Colon (tissue), 2 donors: ENCODE measurements at regions not wholly inside any gene's neighbourhood (a gene's known extent, or its start where the extent isn't known, plus 50 kb on each side); places are given as distances from the start of the nearest gene placed in this dataset.
A peak's percentile ranks its signal among the peaks of the same experiment; 100 is the strongest.
"Not testable (repeated sequence)": the region's sequence is repeated elsewhere in the genome, so short reads cannot be mapped to it uniquely, and the experiment has no call there.

Source experiments
- FAIRE-seq: peaks from 2 replicates; lab custom pipeline; 2012; peaks lifted over from hg19 to GRCh38; lab: Jason Lieb, UNC
- donor health status: control.
- donor health status: control.

DNA sequence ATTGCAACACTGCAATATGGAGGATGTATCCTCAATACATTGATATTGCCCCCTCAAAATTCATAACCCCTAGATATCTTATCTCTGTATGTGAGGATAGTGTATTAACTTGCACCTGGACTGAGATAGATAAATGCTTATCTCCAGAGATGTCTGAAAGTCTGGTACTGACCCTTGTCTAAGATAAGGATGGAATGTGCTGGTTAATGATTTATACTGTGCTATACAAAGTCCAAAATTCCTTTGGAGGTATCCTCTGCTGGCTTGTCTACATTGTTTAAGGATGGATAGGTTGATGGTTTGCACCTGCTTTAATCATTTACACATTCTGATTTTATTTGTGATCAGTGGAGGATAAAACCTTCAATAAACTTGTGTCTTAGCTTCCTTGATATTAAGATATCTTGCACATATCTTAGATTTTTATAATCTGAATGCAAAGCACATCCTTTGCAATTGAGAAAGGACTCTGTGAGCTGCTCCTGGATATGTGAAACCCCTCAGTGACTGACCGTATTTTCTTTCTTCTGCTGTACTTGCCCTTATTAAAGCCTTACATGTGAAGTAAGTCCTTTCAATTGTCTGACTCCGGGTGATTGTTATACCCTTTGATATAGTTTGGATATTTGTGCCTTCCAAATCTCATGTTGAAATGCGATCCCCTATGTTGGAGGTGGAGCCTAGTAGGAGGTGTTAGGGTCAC is 430.3 kb upstream of the MAOA start:
- FAIRE-seq, result peak; percentile 57

- FAIRE-seq, result no peak
Measured at GRCh38 chrX:43238461-43238945, 417.6 kb upstream of the MAOA start.

GRCh38 chrX:43239356-43239755 is 416.7 kb upstream of the MAOA start:
- FAIRE-seq, result no peak

DNA sequence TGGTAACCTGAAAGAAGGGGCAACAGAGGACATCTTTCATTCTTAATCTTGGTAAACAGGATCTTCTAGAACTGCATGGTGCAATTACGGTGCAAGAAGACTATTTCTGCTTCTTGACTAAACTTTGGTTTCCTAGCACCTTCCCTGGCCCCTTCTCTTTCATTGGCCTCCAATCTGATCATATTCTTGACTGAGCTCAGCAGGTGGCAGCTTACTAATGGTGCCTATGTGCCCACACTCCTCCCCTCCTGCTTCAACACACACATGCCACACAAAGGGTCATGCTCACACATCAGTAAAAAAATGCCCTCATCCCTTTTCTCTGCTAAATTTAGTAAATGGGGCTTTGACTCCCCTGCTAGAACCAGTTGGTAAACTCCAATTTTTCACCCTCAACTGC is 400.5 kb upstream of the MAOA start:
- no peak for FAIRE-seq

DNA sequence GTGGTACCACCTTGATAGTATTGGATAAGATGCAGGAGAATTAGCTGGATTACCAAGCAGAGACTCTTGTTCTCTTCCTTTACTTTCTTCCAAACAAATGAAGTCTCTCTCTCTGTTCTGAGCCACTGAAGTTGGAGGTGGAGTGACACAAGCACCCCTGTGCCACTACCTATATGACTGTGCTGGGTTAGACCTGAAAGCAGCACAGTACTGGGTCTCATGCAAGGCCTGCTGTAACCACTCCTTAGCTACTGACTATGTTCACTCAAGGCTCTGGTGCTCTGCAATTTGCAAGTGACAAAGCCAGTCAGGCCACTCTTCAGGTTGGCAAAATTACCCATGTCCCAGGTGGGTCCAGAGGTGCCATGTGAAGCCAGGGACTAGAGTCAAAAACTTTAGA is 389.6 kb upstream of the MAOA start:
- FAIRE-seq, result no peak

DNA sequence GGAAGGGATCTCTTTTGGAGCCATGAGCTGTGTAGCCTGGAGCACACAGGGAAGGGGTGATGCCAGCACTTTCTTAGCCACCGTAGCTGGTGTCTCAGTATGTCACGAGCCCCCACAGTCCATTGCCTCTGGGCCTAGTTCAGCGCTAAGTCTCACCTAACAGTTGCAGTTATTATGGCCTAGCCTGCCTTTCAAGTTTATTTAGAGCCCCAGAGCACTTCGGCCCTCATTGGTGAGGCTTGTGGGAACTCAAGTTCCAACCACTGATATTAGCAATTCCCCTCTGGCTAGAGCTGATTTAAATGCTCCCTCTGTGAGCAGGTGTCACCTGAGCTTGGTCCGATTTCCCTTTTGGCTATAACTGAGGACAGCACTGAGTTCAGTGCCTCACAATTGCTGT is 388.4 kb upstream of the MAOA start:
- no peak for FAIRE-seq

- FAIRE-seq, result no peak
Measured at GRCh38 chrX:43269201-43269600, 386.9 kb upstream of the MAOA start.

- no peak for FAIRE-seq
Measured at GRCh38 chrX:43277879-43278278, 378.2 kb upstream of the MAOA start.

DNA sequence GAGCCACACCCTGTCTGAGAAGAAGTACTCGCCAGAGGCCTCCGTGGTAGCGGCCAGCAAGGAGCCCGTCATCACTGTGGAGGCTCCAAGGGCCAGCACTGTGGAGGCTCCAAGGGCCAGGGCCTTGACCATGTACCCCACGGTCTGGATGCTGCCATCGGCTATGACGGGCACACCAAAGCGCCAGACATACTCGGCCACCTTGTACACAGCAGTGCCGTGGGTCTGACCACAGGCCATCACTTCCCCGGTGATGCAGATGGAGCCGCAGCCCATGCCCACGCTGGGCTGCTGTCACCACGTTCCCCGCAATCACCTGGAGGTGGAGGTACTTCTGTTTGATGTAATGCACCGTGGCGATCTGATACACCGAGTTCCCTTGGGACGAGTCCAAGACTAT is 377.7 kb upstream of the MAOA start:
- no peak for FAIRE-seq

- no peak for FAIRE-seq
Measured at GRCh38 chrX:43279341-43279808, 376.7 kb upstream of the MAOA start.

DNA sequence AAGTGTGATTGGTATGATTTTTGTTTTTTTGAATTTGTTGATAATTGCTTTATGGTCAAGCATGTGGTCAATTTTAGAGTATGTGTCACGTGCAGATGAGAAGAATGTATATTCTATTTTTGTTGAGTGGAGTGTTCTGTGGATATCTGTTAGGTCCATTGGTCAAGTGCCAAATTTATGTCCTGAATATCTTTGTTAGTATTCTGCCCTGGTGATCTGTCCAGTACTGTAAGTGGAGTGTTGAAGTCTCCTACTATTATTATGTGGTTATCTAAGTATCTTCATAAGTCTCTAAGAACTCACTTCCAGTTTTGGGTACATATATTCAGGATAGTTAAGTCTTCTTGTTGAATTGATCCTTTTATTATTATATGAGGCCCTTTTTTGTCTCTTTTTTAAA is 372.9 kb upstream of the MAOA start:
- FAIRE-seq, result no peak

- not testable (repeated sequence) for FAIRE-seq
Measured at GRCh38 chrX:43311625-43312024, 344.5 kb upstream of the MAOA start.

GRCh38 chrX:43313035-43313434 is 343.1 kb upstream of the MAOA start:
- peak; percentile 97 for FAIRE-seq

DNA sequence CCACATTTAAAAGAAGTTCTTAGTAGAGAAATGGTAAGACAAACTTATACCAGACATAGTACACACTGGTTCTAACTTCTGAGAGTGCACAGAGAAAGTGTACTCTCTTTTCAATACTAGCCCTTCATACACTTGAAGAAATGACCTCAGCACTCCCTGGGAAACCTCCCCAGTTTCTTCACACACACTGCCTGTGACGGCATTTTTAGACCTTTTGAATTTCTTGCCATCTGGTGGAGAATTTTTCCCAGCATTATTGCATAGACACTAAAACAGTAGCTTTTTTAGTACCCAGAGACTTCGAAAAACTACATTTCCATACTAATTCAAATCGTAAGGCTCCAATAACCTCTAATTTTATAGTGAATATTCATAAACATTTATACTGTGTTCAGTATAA is 341.6 kb upstream of the MAOA start:
- FAIRE-seq, result peak; percentile 55

- peak; percentile 31 for FAIRE-seq
Measured at GRCh38 chrX:43315622-43316021, 340.5 kb upstream of the MAOA start.

DNA sequence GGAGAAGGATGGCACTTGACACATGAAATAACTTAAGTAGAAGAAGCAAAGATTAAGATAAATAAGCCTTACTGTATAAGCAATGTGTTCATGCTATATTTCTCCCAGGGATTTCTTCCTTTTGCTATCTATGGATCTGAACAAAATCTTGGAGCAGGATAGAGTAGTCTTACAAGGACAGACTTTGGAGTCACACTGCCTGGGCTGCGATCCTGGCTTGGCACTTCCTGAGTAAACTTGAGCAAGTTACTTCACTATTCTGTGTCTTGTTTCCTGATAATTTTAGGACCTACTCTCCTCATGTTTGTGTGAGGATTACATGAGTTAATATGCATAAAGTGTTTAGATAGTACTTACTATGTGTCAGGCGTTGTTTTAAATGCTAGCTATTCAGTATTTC is 340.0 kb upstream of the MAOA start:
- FAIRE-seq, result no peak

DNA sequence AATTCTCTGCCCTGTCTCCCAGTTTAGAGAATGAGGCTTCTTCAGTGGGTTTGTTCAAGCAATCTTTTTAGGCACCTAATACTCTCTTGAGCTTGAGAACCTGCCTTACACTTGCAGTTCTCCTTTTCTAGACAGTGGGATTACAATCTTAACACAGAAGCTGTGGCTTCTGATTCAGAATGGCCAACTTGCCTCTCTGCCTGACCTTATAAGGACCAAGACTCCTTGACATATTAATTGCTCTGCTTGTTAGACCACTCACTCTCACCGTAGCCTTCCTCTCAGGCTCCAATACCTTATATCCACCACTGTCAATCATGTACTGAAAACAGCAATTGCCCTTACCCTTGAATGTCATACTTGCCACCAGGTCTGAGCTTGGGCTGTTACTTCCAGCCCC is 338.7 kb upstream of the MAOA start:
- FAIRE-seq, result no peak

GRCh38 chrX:43328358-43328946 is 327.6 kb upstream of the MAOA start:
- FAIRE-seq, result no peak

- FAIRE-seq, result peak; percentile 31
Measured at GRCh38 chrX:43333543-43333942, 322.6 kb upstream of the MAOA start.

GRCh38 chrX:43345166-43345565 is 310.9 kb upstream of the MAOA start:
- FAIRE-seq, result no peak

- no peak for FAIRE-seq
Measured at GRCh38 chrX:43349363-43349762, 306.7 kb upstream of the MAOA start.

DNA sequence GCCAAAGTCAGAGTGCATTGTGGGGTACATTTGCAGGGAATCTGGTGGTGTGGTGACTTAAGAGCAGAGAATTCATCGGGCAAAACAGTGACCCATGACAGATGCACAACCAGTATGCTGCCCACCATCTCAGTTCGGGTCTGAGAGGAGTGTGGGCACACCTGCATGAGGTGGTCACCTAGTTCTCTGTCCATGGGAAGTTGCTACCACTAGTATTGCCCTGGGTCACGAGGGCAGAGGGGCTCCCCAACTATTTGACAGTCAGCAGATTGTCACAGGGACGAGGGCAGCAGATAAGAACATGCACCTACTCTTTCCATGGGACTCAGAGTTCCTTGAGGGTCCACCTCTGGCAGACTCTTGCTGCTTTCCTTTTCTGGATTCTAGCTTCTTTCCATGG is 305.2 kb upstream of the MAOA start:
- no peak for FAIRE-seq

DNA sequence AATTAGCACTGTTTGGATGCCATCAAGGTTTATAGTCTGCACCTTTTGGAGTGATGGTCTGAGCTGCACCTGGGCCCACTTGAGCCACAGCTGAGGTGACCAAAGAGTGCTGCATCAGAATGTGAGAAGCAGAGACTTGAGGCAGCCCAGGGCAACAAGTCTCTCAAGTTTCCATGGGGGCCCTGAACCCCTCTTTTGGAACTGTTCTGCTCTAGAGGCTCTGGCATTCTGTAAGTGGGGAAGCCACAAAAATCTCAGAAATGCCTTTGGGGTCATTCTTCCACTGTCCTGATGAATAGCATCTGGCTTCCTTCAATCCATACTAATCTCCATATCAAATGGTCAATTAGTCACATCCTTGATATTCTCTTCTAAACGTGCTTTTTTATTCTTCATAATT is 298.4 kb upstream of the MAOA start:
- FAIRE-seq, result peak; percentile 21

DNA sequence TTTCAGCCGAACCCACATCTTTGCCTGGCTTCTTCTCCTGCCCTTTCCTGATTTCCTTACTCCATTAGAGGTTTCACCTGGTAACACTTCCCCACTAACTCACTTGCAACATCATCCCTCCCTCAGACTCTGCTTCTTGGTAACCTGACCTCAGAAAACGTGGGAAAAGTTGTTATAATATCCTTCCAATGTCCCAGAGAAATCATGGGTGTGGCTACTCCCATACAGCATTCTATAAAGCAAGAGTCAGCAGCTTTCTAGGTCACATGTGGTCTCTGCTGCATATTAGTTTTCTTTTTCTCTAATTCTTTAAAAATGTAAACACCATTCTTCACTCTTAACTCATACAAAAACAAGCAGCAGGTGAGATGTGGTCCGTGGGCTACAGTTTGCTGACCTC is 283.1 kb upstream of the MAOA start:
- no peak for FAIRE-seq
